ENCODE measurements at regions not wholly inside any gene's neighbourhood (a gene's known extent, or its start where the extent isn't known, plus 50 kb on each side); places are given as distances from the start of the nearest gene placed in this dataset.

DNA sequence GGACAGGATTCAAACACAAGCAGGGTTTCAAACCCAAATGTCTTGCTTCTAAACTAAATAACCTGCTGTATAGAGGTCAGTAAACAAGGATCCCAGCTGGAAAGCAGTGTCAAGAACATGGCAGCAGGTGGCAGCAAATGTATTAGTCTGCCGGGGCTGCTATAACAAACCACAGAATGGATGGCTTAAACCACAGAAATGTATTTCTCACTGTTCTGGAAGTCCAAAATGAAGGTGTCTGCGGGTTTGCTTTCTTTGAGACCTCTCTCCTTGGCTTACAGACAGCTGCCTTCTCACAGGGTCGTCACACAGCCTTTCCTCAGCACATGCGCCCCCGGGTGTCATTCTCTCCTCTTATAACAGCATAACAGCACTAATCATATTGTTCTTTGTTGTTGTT, 65.1 kb upstream of the LRRC55 start (continued):
- TF ChIP-seq POLR3G (IDR thresholded peaks at IDR 0.05; ENCODE audit: extremely low read depth, insufficient read length, insufficient replicate concordance) (no peak), CSDE1 (IDR thresholded peaks at IDR 0.05) (no peak), BCOR (IDR thresholded peaks at IDR 0.05) (no peak), SMC3 (conservative IDR thresholded peaks at IDR 0.05; ENCODE audit: insufficient read depth, low read depth, low read length) (peak; percentile 94), FOXK2 (conservative IDR thresholded peaks at IDR 0.05 in 1 of 2, IDR thresholded peaks at IDR 0.05 in 1 of 2; ENCODE audit: low read depth in 2 of 2) (peak; percentile 82 to 92), FOXJ2 (tag; IDR thresholded peaks at IDR 0.05) (peak; percentile 18; the same call in 1 of the 2 replicates)
- TF ChIP-seq, protein P1, sequence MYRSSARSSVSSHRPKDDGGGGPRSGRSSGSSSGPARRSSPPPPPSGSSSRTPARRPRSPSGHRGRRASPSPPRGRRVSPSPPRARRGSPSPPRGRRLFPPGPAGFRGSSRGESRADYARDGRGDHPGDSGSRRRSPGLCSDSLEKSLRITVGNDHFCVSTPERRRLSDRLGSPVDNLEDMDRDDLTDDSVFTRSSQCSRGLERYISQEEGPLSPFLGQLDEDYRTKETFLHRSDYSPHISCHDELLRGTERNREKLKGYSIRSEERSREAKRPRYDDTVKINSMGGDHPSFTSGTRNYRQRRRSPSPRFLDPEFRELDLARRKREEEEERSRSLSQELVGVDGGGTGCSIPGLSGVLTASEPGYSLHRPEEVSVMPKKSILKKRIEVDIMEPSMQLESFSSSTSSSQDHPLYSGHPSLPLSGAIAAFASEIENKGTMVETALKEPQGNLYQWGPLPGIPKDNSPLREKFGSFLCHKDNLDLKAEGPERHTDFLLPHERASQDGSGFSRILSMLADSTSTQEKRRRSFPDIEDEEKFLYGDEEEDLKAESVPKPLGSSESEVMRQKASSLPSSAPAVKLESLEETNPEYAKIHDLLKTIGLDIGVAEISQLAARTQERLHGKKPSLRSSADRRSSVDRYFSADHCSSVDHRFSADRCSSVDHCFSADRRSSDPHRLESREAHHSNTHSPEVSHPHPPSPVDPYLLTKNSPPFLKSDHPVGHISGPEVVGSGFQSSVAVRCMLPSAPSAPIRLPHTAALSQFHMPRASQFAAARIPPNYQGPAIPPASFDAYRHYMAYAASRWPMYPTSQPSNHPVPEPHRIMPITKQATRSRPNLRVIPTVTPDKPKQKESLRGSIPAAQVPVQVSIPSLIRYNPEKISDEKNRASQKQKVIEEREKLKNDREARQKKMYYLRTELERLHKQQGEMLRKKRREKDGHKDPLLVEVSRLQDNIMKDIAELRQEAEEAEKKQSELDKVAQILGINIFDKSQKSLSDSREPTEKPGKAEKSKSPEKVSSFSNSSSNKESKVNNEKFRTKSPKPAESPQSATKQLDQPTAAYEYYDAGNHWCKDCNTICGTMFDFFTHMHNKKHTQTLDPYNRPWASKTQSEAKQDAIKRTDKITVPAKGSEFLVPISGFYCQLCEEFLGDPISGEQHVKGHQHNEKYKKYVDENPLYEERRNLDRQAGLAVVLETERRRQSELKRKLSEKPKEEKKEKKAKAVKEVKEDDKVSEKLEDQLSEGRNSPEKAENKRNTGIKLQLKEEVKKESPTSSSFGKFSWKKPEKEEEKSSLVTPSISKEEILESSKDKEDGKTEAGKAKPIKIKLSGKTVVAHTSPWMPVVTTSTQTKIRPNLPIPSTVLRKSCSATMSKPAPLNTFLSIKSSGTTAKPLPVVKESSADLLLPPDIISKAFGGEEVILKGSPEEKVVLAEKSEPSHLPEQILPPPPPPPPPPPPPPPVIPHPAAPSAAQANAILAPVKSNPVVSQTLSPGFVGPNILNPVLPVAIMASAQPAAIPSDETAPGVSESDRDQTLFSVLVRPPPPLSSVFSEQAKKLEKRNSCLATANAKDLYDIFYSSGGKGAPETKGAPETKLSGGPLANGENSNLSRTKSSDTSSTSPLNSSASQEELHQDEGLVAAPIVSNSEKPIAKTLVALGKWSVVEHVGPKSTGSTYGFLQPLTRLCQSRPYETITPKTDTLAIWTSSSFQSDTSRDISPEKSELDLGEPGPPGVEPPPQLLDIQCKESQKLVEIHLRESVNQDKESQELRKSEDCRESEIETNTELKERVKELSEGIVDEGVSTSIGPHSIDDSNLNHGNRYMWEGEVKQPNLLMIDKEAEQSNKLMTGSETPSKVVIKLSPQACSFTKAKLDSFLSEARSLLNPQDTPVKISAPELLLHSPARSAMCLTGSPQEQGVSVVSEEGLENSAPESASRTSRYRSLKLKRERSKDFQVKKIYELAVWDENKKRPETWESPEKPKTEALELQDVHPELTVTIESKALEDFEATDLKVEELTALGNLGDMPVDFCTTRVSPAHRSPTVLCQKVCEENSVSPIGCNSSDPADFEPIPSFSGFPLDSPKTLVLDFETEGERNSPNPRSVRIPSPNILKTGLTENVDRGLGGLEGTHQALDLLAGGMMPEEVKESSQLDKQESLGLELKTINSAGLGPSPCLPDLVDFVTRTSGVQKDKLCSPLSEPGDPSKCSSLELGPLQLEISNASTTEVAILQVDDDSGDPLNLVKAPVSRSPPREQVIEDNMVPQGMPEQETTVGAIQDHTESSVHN (IDR thresholded peaks at IDR 0.05; ENCODE audit: borderline replicate concordance in 1 of 2, low read depth in 1 of 2): no peak
- TF ChIP-seq, protein P2, sequence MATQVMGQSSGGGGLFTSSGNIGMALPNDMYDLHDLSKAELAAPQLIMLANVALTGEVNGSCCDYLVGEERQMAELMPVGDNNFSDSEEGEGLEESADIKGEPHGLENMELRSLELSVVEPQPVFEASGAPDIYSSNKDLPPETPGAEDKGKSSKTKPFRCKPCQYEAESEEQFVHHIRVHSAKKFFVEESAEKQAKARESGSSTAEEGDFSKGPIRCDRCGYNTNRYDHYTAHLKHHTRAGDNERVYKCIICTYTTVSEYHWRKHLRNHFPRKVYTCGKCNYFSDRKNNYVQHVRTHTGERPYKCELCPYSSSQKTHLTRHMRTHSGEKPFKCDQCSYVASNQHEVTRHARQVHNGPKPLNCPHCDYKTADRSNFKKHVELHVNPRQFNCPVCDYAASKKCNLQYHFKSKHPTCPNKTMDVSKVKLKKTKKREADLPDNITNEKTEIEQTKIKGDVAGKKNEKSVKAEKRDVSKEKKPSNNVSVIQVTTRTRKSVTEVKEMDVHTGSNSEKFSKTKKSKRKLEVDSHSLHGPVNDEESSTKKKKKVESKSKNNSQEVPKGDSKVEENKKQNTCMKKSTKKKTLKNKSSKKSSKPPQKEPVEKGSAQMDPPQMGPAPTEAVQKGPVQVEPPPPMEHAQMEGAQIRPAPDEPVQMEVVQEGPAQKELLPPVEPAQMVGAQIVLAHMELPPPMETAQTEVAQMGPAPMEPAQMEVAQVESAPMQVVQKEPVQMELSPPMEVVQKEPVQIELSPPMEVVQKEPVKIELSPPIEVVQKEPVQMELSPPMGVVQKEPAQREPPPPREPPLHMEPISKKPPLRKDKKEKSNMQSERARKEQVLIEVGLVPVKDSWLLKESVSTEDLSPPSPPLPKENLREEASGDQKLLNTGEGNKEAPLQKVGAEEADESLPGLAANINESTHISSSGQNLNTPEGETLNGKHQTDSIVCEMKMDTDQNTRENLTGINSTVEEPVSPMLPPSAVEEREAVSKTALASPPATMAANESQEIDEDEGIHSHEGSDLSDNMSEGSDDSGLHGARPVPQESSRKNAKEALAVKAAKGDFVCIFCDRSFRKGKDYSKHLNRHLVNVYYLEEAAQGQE (IDR thresholded peaks at IDR 0.05; ENCODE audit: borderline replicate concordance): peak; percentile 93
- TF ChIP-seq, protein P2 (CRISPR knock-in tag; IDR thresholded peaks at IDR 0.05; ENCODE audit: low read depth): no peak
